Tibial artery (tissue), 4 donors: ENCODE measurements at regions not wholly inside any gene's neighbourhood (a gene's known extent, or its start where the extent isn't known, plus 50 kb on each side); places are given as distances from the start of the nearest gene placed in this dataset.

Experiments
- DNase-seq, 2 donors: peaks; one replicate each; pipeline ENCODE4 v3.0.0-alpha.2; 2019
- H3K27ac ChIP-seq, 2 donors: fragments of 200-600 bp; sonication (generic) in 1 of 2; 1 replicate in 1 of 2; 2 replicates in 1 of 2; pipeline ENCODE4 v1.5.1; 2018 to 2019; ENCODE audit warnings: mild to moderate bottlenecking in 1 of 2
- H3K27me3 ChIP-seq, 2 donors: fragments of 200-600 bp; sonication (generic) in 1 of 2; one replicate each; pipeline versions ENCODE4 v1.5.1 to v1.6.0; 2016 to 2019
- H3K36me3 ChIP-seq, 3 donors: fragments of 200-600 bp; sonication (generic) in 2 of 3; one replicate each; pipeline ENCODE4 v1.5.1; 2016 to 2019; ENCODE audit warnings: mild to moderate bottlenecking in 2 of 3
- H3K4me1 ChIP-seq, 4 donors: fragments of 200-600 bp; sonication (generic) in 2 of 4; 1 replicate in 3 of 4; 2 replicates in 1 of 4; pipeline ENCODE4 v1.5.1; 2016 to 2019
- H3K4me3 ChIP-seq, 2 donors: fragments of 200-600 bp; sonication (generic) in 1 of 2; 1 replicate in 1 of 2; 2 replicates in 1 of 2; pipeline ENCODE4 v1.5.1; 2018 to 2019; ENCODE audit warnings: mild to moderate bottlenecking in 2 of 2
- H3K9me3 ChIP-seq, 3 donors: fragments of 200-600 bp; sonication (generic) in 1 of 3; one replicate each; pipeline ENCODE4 v1.5.1; 2016 to 2019
- CTCF ChIP-seq, 2 experiments: fragments of 200-600 bp in 1 of 2; fragments of 450-650 bp in 1 of 2; IDR thresholded peaks; one replicate each; pipeline ENCODE4 v1.5.1; 2017 to 2019; ENCODE audit warnings: antibody characterized with exemption in 2 of 2, mild to moderate bottlenecking in 1 of 2, moderate library complexity in 1 of 2
- intact Hi-C: fragments of 100-400 bp; cut with DNase I; formaldehyde crosslinking; loops from one replicate; pipeline ENCODE4 v1.15.0; 2023; ENCODE audit warnings: low total_unique reads

GRCh38 chr22:48154169-48154942 lies 1391.9 kb downstream of the TBC1D22A start:
- no peaks in the 10 kb centered on the region for H3K4me1 ChIP-seq
- DNase-seq = peak in 1 of 2 donors; percentile 44
- intact Hi-C loops = no loop called here
- H3K4me3 ChIP-seq = no peak overlapping the region
- H3K27me3 ChIP-seq = no peaks in the 10 kb centered on the region
- H3K27ac ChIP-seq = no peak overlapping the region
- H3K36me3 ChIP-seq = no peaks in the 10 kb centered on the region
- no peak for TF ChIP-seq CTCF (IDR thresholded peaks at IDR 0.05)
- H3K9me3 ChIP-seq = peaks cover 0 to 5% (median 0%) of the 10 kb centered on the region in 3 donors

GRCh38 chr22:48153726-48154125 lies 1391.3 kb downstream of the TBC1D22A start:
- H3K36me3 ChIP-seq = no peaks in the 10 kb centered on the region
- no peak overlapping the region for H3K4me3 ChIP-seq
- DNase-seq = peak in 1 of 2 donors; percentile 57
- H3K9me3 ChIP-seq = peaks cover 0 to 5% (median 0%) of the 10 kb centered on the region in 3 donors
- H3K27me3 ChIP-seq = no peaks in the 10 kb centered on the region
- H3K27ac ChIP-seq = no peak overlapping the region
- H3K4me1 ChIP-seq = no peaks in the 10 kb centered on the region
- no peak for TF ChIP-seq CTCF (IDR thresholded peaks at IDR 0.05)
- intact Hi-C loops = no loop called here

GRCh38 chr22:48152916-48153315 lies 1390.5 kb downstream of the TBC1D22A start:
- H3K36me3 ChIP-seq = no peaks in the 10 kb centered on the region
- H3K4me1 ChIP-seq = no peaks in the 10 kb centered on the region
- peak in 1 of 2 donors; percentile 51 for DNase-seq
- TF ChIP-seq CTCF (IDR thresholded peaks at IDR 0.05) = no peak
- no peak overlapping the region for H3K27ac ChIP-seq
- no peak overlapping the region for H3K4me3 ChIP-seq
- no peaks in the 10 kb centered on the region for H3K27me3 ChIP-seq
- intact Hi-C loops = no loop called here
- H3K9me3 ChIP-seq = no peaks in the 10 kb centered on the region

- Histone ChIP-seq H3K4me3 (no peak overlapping the region), H3K9me3 (no peaks in the 10 kb centered on the region), H3K27ac (no peak overlapping the region), H3K36me3 (no peaks in the 10 kb centered on the region), H3K27me3 (no peaks in the 10 kb centered on the region), H3K4me1 (no peaks in the 10 kb centered on the region)
- no peak for DNase-seq
- TF ChIP-seq CTCF (IDR thresholded peaks at IDR 0.05) = no peak
- intact Hi-C loops = no loop called here
Observed at GRCh38 chr22:48152164-48152775, 1389.8 kb downstream of the TBC1D22A start.

DNA sequence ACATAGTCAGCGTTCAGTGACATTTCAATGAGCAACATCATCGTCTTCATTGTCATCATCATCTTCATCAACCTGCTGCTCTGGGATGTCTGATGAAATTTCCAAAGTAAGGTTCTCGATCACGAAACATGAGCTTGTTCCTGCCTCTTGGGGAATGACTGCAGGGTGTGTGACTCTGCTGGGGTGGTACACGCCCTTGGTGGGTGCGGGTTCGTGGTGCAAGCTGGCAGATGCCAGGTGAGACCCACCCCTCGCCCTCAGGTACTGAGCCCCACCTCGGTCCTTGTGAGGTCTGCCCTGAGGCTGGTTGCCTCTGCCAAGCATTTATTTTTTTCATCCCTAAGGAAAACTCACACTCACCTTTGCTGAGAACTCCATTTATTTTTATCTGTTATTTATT lies 1389.2 kb downstream of the TBC1D22A start:
- intact Hi-C loops = no loop called here
- H3K9me3 ChIP-seq = no peaks in the 10 kb centered on the region
- H3K4me1 ChIP-seq = no peaks in the 10 kb centered on the region
- TF ChIP-seq CTCF (IDR thresholded peaks at IDR 0.05) = no peak
- no peak overlapping the region for H3K27ac ChIP-seq
- H3K36me3 ChIP-seq = no peaks in the 10 kb centered on the region
- H3K27me3 ChIP-seq = no peaks in the 10 kb centered on the region
- H3K4me3 ChIP-seq = no peak overlapping the region
- no peak for DNase-seq
